ENCODE measurements at regions not wholly inside any gene's neighbourhood (a gene's known extent, or its start where the extent isn't known, plus 50 kb on each side); places are given as distances from the start of the nearest gene placed in this dataset.

GRCh38 chr12:102618197-102618877 lies 138.0 kb upstream of the IGF1 start:
- H3K36me3 ChIP-seq (ENCODE audit: control insufficient read depth, insufficient read depth, low read length), result no peaks in the 10 kb centered on the region
- TF ChIP-seq TCF7L2 (IDR thresholded peaks at IDR 0.05; ENCODE audit: low read depth, low read length) (no peak), SIN3A (IDR thresholded peaks at IDR 0.05; ENCODE audit: borderline replicate concordance, insufficient read depth, low read depth, low read length) (no peak), POLR2AphosphoS5 (IDR thresholded peaks at IDR 0.05; ENCODE audit: low read depth, low read length) (no peak), CTCF (IDR thresholded peaks at IDR 0.05) (no peak)
- TF ChIP-seq, protein P1, sequence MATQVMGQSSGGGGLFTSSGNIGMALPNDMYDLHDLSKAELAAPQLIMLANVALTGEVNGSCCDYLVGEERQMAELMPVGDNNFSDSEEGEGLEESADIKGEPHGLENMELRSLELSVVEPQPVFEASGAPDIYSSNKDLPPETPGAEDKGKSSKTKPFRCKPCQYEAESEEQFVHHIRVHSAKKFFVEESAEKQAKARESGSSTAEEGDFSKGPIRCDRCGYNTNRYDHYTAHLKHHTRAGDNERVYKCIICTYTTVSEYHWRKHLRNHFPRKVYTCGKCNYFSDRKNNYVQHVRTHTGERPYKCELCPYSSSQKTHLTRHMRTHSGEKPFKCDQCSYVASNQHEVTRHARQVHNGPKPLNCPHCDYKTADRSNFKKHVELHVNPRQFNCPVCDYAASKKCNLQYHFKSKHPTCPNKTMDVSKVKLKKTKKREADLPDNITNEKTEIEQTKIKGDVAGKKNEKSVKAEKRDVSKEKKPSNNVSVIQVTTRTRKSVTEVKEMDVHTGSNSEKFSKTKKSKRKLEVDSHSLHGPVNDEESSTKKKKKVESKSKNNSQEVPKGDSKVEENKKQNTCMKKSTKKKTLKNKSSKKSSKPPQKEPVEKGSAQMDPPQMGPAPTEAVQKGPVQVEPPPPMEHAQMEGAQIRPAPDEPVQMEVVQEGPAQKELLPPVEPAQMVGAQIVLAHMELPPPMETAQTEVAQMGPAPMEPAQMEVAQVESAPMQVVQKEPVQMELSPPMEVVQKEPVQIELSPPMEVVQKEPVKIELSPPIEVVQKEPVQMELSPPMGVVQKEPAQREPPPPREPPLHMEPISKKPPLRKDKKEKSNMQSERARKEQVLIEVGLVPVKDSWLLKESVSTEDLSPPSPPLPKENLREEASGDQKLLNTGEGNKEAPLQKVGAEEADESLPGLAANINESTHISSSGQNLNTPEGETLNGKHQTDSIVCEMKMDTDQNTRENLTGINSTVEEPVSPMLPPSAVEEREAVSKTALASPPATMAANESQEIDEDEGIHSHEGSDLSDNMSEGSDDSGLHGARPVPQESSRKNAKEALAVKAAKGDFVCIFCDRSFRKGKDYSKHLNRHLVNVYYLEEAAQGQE (IDR thresholded peaks at IDR 0.05; ENCODE audit: insufficient read depth in 1 of 2, low read depth in 2 of 2, low read length in 1 of 2), result no peak
- no peaks in the 10 kb centered on the region for H3K4me1 ChIP-seq (ENCODE audit: control insufficient read depth, insufficient read depth, low read length)
- no peak overlapping the region for H3K27ac ChIP-seq (ENCODE audit: low read length)
- intact Hi-C loops (cut with micrococcal nuclease; ENCODE audit: unreplicated experiment) (no loop called here), in situ Hi-C loops (cut with HindIII; ENCODE audit: low pct_unique_long_range_greater_than_20kb, low sequenced_read_pairs) (no loop called here)
- POLR2A ChIA-PET, result no interaction called here
- ATAC-seq (no peak), DNase-seq (ENCODE audit: low read depth, low spot score) (no peak)
- no peaks in the 10 kb centered on the region for H3K9me3 ChIP-seq (ENCODE audit: control insufficient read depth, insufficient read depth, low read depth, low read length)
- H3K4me3 ChIP-seq (ENCODE audit: low read depth in 2 of 2, low read length in 2 of 2), result no peak overlapping the region
- CTCF ChIA-PET, result no interaction called here
- no peaks in the 10 kb centered on the region for H3K27me3 ChIP-seq (ENCODE audit: control insufficient read depth, insufficient read depth, low read length)
- no TSS peak for BruUV-seq (replicated peaks)

DNA sequence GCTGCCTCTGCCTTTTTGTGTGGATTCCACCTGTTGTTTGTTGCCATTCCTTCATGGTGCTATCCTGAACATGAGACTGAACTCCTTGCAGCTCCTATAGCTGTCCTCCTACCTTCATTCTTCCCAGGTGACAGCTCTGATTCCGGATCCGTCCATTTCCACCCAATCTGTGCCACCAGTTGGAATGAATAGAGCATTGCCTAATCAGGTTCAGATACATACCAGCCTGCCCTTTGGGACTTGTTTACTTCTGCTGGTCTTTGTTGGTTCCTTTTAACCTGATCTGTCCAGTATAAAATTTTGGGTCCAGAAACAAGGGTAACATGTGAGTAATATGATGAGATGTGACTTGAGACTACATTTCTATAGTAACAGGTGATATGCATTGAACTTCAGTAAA lies 136.3 kb upstream of the IGF1 start:
- no peak for DNase-seq (ENCODE audit: low read depth, low spot score)
- H3K9me3 ChIP-seq (ENCODE audit: control insufficient read depth, insufficient read depth, low read depth, low read length), result no peaks in the 10 kb centered on the region
- TF ChIP-seq POLR2AphosphoS5 (IDR thresholded peaks at IDR 0.05; ENCODE audit: low read depth, low read length), result no peak
- no peak for TF ChIP-seq CTCF (IDR thresholded peaks at IDR 0.05)
- POLR2A ChIA-PET, result no interaction called here
- H3K27ac ChIP-seq (ENCODE audit: low read length), result no peak overlapping the region
- no TSS peak for BruUV-seq (replicated peaks)
- H3K27me3 ChIP-seq (ENCODE audit: control insufficient read depth, insufficient read depth, low read length), result no peaks in the 10 kb centered on the region
- no peaks in the 10 kb centered on the region for H3K36me3 ChIP-seq (ENCODE audit: control insufficient read depth, insufficient read depth, low read length)
- in situ Hi-C loops (cut with HindIII; ENCODE audit: low pct_unique_long_range_greater_than_20kb, low sequenced_read_pairs) (no loop called here), intact Hi-C loops (cut with micrococcal nuclease; ENCODE audit: unreplicated experiment) (no loop called here)
- ATAC-seq, result no peak
- H3K4me3 ChIP-seq (ENCODE audit: low read depth in 2 of 2, low read length in 2 of 2), result no peak overlapping the region
- H3K4me1 ChIP-seq (ENCODE audit: control insufficient read depth, insufficient read depth, low read length), result no peaks in the 10 kb centered on the region
- CTCF ChIA-PET, result no interaction called here
